A549 (cell line): ENCODE measurements at regions not wholly inside any gene's neighbourhood (a gene's known extent, or its start where the extent isn't known, plus 50 kb on each side); places are given as distances from the start of the nearest gene placed in this dataset.

ENCODE experiments used
- ATAC-seq, 2 experiments: fragments of 200-7000 bp in 1 of 2; fragments of >200 bp in 1 of 2; cut with Nextera tagmentation in 1 of 2; cut with Tn5 transposase in 1 of 2; 3 replicates each; pipeline versions ENCODE4 v1.8.0 to v1.9.1; 2018 to 2020; ENCODE audit warnings: mild to moderate bottlenecking in 1 of 2, moderate library complexity in 1 of 2
- CTCF ChIA-PET: fragments of 300-600 bp; sonication (Branson Sonifier 250); formaldehyde crosslinking; extraction: SDS; loops from one replicate; lab custom pipeline; 2021; ENCODE audit warnings: antibody characterized with exemption, inconsistent platforms; lab: Yijun Ruan, JAX
- POLR2A ChIA-PET: fragments of 350-600 bp; formaldehyde crosslinking; extraction: SDS; loops from one replicate; lab custom pipeline; 2021; ENCODE audit warnings: antibody characterized with exemption, inconsistent platforms; lab: Yijun Ruan, JAX
- DNase-seq, 2 experiments: peaks; one replicate each; pipeline versions ENCODE4 v3.0.0 to v3.0.0-alpha.2; 2011 to 2016; ENCODE audit warnings: low read depth in 1 of 2, low spot score in 1 of 2
- FAIRE-seq: peaks from 2 replicates; lab custom pipeline; 2011; peaks lifted over from hg19 to GRCh38; lab: Jason Lieb, UNC
- H3K27ac ChIP-seq, 2 experiments: fragments of >200 bp; sonication (Bioruptor Twin); formaldehyde crosslinking; 3 replicates each; pipeline ENCODE4 v1.5.1; 2016 to 2017
- H3K4me1 ChIP-seq: fragments of >200 bp; sonication (Bioruptor Twin); formaldehyde crosslinking; 3 replicates; pipeline ENCODE4 v1.6.1; 2016
- H3K4me2 ChIP-seq: fragments of >200 bp; sonication (Bioruptor Twin); formaldehyde crosslinking; 3 replicates; pipeline ENCODE4 v1.6.1; 2016
- H3K4me3 ChIP-seq: fragments of >200 bp; sonication (Bioruptor Twin); formaldehyde crosslinking; 3 replicates; pipeline ENCODE4 v1.5.1; 2016
- H3K9me3 ChIP-seq: fragments of >200 bp; sonication (Bioruptor Twin); formaldehyde crosslinking; 3 replicates; pipeline ENCODE4 v1.6.1; 2016
- ATOH8 ChIP-seq: fragments of 250-450 bp; sonication (Bioruptor Pico); IDR thresholded peaks from 2 replicates; pipeline ENCODE4 v1.5.0; 2020; ENCODE audit warnings: low read depth, mild to moderate bottlenecking, moderate library complexity
- BCL3 ChIP-seq: fragments of >200 bp; sonication (Bioruptor Twin); formaldehyde crosslinking; IDR thresholded peaks from 3 replicates; pipeline ENCODE4 v1.6.1; 2016
- BHLHE40 ChIP-seq: IDR thresholded peaks from 2 replicates; pipeline ENCODE4 v1.6.1; 2012; ENCODE audit warnings: low read depth, low read length, inconsistent platforms
- CHD2 ChIP-seq: fragments of 150-350 bp; IDR thresholded peaks from 2 replicates; pipeline ENCODE4 v1.6.1; 2014; ENCODE audit warnings: low read length; ENCODE audit not compliant: partially characterized antibody
- ESRRA ChIP-seq: fragments of 150-350 bp; IDR thresholded peaks from 2 replicates; pipeline ENCODE4 v1.6.1; 2014; ENCODE audit warnings: mild to moderate bottlenecking, low read length, borderline replicate concordance
- FOSB ChIP-seq: fragments of 250-450 bp; sonication (Bioruptor Pico); IDR thresholded peaks from 2 replicates; pipeline ENCODE4 v1.5.0; 2020; ENCODE audit warnings: mild to moderate bottlenecking, moderate library complexity
- FOXS1 ChIP-seq: fragments of 250-450 bp; sonication (Bioruptor Pico); IDR thresholded peaks from 2 replicates; pipeline ENCODE4 v1.5.0; 2020; ENCODE audit warnings: mild to moderate bottlenecking, moderate library complexity
- HDAC2 ChIP-seq: fragments of 200-600 bp; sonication (generic); IDR thresholded peaks from 2 replicates; pipeline ENCODE4 v1.6.1; 2016
- HOXA7 ChIP-seq: fragments of 250-450 bp; sonication (Bioruptor Pico); IDR thresholded peaks from 2 replicates; pipeline ENCODE4 v1.5.0; 2020; ENCODE audit warnings: mild to moderate bottlenecking, moderate library complexity
- HOXB13 ChIP-seq: fragments of 250-450 bp; sonication (Bioruptor Pico); IDR thresholded peaks from 2 replicates; pipeline ENCODE4 v1.5.0; 2020; ENCODE audit warnings: low read depth, mild to moderate bottlenecking, moderate library complexity
- HOXB5 ChIP-seq: fragments of 250-450 bp; sonication (Bioruptor Pico); IDR thresholded peaks from 2 replicates; pipeline ENCODE4 v1.5.0; 2020; ENCODE audit warnings: mild to moderate bottlenecking, moderate library complexity
- JUN ChIP-seq, 2 experiments: fragments of >200 bp; sonication (Bioruptor Twin); formaldehyde crosslinking; IDR thresholded peaks; 2 replicates in 1 of 2; 3 replicates in 1 of 2; pipeline ENCODE4 v1.6.1; 2016 to 2017
- JUNB ChIP-seq: fragments of >200 bp; sonication (Bioruptor Twin); formaldehyde crosslinking; IDR thresholded peaks from 2 replicates; pipeline ENCODE4 v1.6.1; 2016
- KDM1A ChIP-seq: fragments of 200-600 bp; sonication (generic); IDR thresholded peaks from 2 replicates; pipeline ENCODE4 v1.6.1; 2016; ENCODE audit warnings: low read depth, mild to moderate bottlenecking
- NPAS2 ChIP-seq: fragments of 250-450 bp; sonication (Bioruptor Pico); IDR thresholded peaks from 2 replicates; pipeline ENCODE4 v1.8.0; 2022; ENCODE audit warnings: mild to moderate bottlenecking, moderate library complexity, borderline replicate concordance
- NR3C1 ChIP-seq: fragments of >200 bp; sonication (Bioruptor Twin); formaldehyde crosslinking; IDR thresholded peaks from 3 replicates; pipeline ENCODE4 v1.6.1; 2017
- PHF8 ChIP-seq: fragments of 200-600 bp; sonication (generic); IDR thresholded peaks from 2 replicates; pipeline ENCODE4 v1.6.1; 2016; ENCODE audit warnings: low read depth, mild to moderate bottlenecking, antibody characterized with exemption, moderate library complexity, borderline replicate concordance
- POLR2A ChIP-seq: IDR thresholded peaks from 2 replicates; pipeline ENCODE4 v1.6.1; 2012; ENCODE audit warnings: mild to moderate bottlenecking, low read length
- RAD21 ChIP-seq, 2 experiments: fragments of >200 bp in 1 of 2; sonication (Bioruptor Twin) in 1 of 2; formaldehyde crosslinking in 1 of 2; IDR thresholded peaks in 1 of 2; conservative IDR thresholded peaks in 1 of 2; 2 replicates in 1 of 2; 3 replicates in 1 of 2; pipeline ENCODE4 v1.6.1; 2012 to 2018; ENCODE audit warnings: inconsistent platforms in 1 of 2
- RCOR1 ChIP-seq: fragments of 150-350 bp; IDR thresholded peaks from 2 replicates; pipeline ENCODE4 v1.6.1; 2014; ENCODE audit warnings: antibody characterized with exemption, low read length, low read depth
- SMC3 ChIP-seq: fragments of >200 bp; sonication (Bioruptor Twin); formaldehyde crosslinking; IDR thresholded peaks from 3 replicates; pipeline ENCODE4 v1.6.1; 2018; ENCODE audit warnings: inconsistent platforms
- TFCP2L1 ChIP-seq: fragments of 250-450 bp; sonication (Bioruptor Pico); IDR thresholded peaks from 2 replicates; pipeline ENCODE4 v1.5.0; 2021; ENCODE audit warnings: mild to moderate bottlenecking
- TP53 ChIP-seq: fragments of 250-450 bp; sonication (Bioruptor Pico); IDR thresholded peaks from 2 replicates; pipeline ENCODE4 v1.5.0; 2021; ENCODE audit warnings: mild to moderate bottlenecking, moderate library complexity
- WGBS: methylation state at CpG from one replicate; pipeline ENCODE4 v1.1.6; 2017; ENCODE audit errors: missing lambda C conversion rate; 5-methylcytosine and 5-hydroxymethylcytosine counted together
- TF ChIP-seq, protein P1 (sequence below): fragments of 150-350 bp; IDR thresholded peaks from 2 replicates; pipeline ENCODE4 v1.6.1; 2014; ENCODE audit warnings: low read depth, mild to moderate bottlenecking, low read length

DNA sequence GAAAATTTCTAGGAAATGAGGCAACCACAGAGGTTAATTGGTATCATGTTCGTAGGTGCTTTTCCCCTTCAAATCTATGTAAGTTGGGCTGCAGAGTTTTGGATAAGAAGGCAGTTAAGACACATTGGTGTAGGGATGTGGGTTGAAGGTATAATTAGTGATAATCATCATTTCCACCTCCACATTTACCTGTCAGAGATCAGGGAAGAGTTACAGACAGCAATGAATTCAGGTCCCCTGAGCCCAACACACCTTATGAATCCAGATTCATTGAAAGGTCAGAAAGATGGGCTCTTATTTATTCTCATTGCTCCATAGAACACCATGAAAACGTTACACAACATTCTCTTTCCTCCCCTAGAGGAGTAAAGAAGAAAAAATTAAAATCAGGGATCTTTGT is 308.7 kb downstream of the C11orf87 start:
- no peak overlapping the region for H3K4me3 ChIP-seq
- no peak overlapping the region for H3K4me2 ChIP-seq
- WGBS, result 24% methylated on average over 2 of the region's 2 CpGs
- H3K9me3 ChIP-seq, result no peaks in the 10 kb centered on the region
- ChIA-PET POLR2A (no interaction called here), CTCF (no interaction called here)
- no peak for ATAC-seq
- no peak for TF ChIP-seq ESRRA
- no peak for TF ChIP-seq PHF8
- TF ChIP-seq, protein P1, sequence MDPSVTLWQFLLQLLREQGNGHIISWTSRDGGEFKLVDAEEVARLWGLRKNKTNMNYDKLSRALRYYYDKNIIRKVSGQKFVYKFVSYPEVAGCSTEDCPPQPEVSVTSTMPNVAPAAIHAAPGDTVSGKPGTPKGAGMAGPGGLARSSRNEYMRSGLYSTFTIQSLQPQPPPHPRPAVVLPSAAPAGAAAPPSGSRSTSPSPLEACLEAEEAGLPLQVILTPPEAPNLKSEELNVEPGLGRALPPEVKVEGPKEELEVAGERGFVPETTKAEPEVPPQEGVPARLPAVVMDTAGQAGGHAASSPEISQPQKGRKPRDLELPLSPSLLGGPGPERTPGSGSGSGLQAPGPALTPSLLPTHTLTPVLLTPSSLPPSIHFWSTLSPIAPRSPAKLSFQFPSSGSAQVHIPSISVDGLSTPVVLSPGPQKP, result no peak
- TF ChIP-seq NR3C1, result no peak
- TF ChIP-seq TFCP2L1 (CRISPR knock-in tag), result no peak
- no peak for TF ChIP-seq JUNB
- H3K27ac ChIP-seq, result no peak overlapping the region
- no peak for DNase-seq
- FAIRE-seq, result no peak
- H3K4me1 ChIP-seq, result peaks cover 5% of the 10 kb centered on the region; the same call in 2 of the 3 replicates

DNA sequence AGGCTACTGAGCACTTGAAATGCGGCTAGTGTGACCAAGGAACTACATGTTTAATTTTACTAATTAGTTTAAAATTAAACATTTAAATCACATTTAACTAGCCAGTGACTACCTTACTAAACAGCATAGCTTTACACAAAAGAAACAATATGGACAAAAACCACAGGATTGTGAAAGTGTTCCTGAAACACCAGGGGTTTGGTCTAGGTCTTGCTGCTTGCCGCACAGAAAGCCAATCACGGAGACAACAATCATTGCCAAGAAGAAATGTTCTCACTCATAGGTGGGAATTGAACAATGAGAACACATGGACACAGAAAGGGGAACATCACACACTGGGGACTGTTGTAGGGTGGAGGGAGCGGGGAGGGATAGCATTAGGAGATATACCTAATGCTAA is 309.5 kb downstream of the C11orf87 start:
- 78% methylated on average over 4 of the region's 4 CpGs for WGBS
- FAIRE-seq, result no peak

DNA sequence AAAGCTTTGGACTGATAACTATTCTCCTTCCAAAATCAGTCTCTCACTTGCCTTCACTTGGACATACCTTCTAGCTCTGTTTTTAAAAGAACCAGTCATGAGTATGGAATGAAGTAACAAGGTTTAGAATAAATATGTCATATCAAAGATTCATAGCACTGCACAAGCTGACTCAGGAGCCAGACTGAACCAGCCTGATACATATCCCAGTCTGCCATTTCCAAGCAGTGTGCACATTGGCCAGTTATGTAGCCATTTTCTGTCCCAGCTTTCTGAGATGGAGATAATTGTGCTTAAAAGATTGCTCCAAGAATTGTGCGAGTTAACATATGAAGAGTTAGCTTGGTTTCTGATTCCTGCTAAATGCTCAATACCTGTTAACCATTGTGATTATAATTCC is 311.3 kb downstream of the C11orf87 start:
- Histone ChIP-seq H3K9me3 (no peaks in the 10 kb centered on the region), H3K4me2 (no peak overlapping the region), H3K27ac (no peak overlapping the region), H3K4me1 (peaks cover 2% of the 10 kb centered on the region; the same call in 2 of the 3 replicates), H3K4me3 (no peak overlapping the region)
- 7% methylated on average over 1 of the region's 1 CpG for WGBS
- ChIA-PET CTCF (no interaction called here), POLR2A (no interaction called here)
- no peak for DNase-seq
- ATAC-seq, result no peak
- TF ChIP-seq TFCP2L1 (CRISPR knock-in tag) (no peak), RCOR1 (no peak), ESRRA (no peak), FOSB (no peak), CHD2 (no peak), HDAC2 (no peak), RAD21 (conservative IDR thresholded peaks at IDR 0.05 in 1 of 2, IDR thresholded peaks at IDR 0.05 in 1 of 2) (no peak), BCL3 (no peak), HOXB13 (CRISPR knock-in tag) (no peak), TP53 (no peak), JUN (IDR thresholded peaks at IDR 0.05) (no peak), SMC3 (no peak), HOXA7 (no peak), ATOH8 (no peak), KDM1A (no peak), HOXB5 (CRISPR knock-in tag) (no peak)
- TF ChIP-seq, protein P1, result no peak
- no peak for FAIRE-seq

More for the DNA sequence above, 309.5 kb downstream of the C11orf87 start:
- DNase-seq, result no peak
- CTCF ChIA-PET, result no interaction called here
- no peak overlapping the region for H3K4me2 ChIP-seq
- no peaks in the 10 kb centered on the region for H3K9me3 ChIP-seq
- no peak overlapping the region for H3K4me3 ChIP-seq
- peaks cover 5% of the 10 kb centered on the region; the same call in 2 of the 3 replicates for H3K4me1 ChIP-seq
- TF ChIP-seq POLR2A, result no peak
- no peak for TF ChIP-seq BHLHE40
- TF ChIP-seq FOXS1 (CRISPR knock-in tag), result no peak
- no peak for TF ChIP-seq NPAS2 (CRISPR knock-in tag)
- TF ChIP-seq HOXB13 (CRISPR knock-in tag), result no peak
- no peak for TF ChIP-seq TP53
- TF ChIP-seq HDAC2, result no peak
- ATAC-seq, result no peak
- no peak overlapping the region for H3K27ac ChIP-seq
- POLR2A ChIA-PET, result no interaction called here
